PC-3 (cell line): ENCODE measurements at regions not wholly inside any gene's neighbourhood (a gene's known extent, or its start where the extent isn't known, plus 50 kb on each side); places are given as distances from the start of the nearest gene placed in this dataset.

Experiments used
- EZH2 ChIP-seq: fragments of 300-600 bp; sonication (generic); IDR thresholded peaks from one replicate; pipeline ENCODE4 v1.6.1; 2017; ENCODE audit warnings: antibody characterized with exemption, mild to moderate bottlenecking, low read length; ENCODE audit not compliant: unreplicated experiment
- TF ChIP-seq, protein P1 (sequence below): fragments of 300-600 bp; sonication (generic); conservative IDR thresholded peaks from 2 replicates; pipeline ENCODE4 v1.5.1; 2017; ENCODE audit warnings: antibody characterized with exemption, low read depth, mild to moderate bottlenecking, low read length

GRCh38 chr2:201955231-201955630, 78.4 kb upstream of the FZD7 start:
- TF ChIP-seq, protein P1, sequence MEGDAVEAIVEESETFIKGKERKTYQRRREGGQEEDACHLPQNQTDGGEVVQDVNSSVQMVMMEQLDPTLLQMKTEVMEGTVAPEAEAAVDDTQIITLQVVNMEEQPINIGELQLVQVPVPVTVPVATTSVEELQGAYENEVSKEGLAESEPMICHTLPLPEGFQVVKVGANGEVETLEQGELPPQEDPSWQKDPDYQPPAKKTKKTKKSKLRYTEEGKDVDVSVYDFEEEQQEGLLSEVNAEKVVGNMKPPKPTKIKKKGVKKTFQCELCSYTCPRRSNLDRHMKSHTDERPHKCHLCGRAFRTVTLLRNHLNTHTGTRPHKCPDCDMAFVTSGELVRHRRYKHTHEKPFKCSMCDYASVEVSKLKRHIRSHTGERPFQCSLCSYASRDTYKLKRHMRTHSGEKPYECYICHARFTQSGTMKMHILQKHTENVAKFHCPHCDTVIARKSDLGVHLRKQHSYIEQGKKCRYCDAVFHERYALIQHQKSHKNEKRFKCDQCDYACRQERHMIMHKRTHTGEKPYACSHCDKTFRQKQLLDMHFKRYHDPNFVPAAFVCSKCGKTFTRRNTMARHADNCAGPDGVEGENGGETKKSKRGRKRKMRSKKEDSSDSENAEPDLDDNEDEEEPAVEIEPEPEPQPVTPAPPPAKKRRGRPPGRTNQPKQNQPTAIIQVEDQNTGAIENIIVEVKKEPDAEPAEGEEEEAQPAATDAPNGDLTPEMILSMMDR = no peak
- TF ChIP-seq EZH2 = no peak
